Neural cell (in vitro differentiated cells): ENCODE measurements at regions not wholly inside any gene's neighbourhood (a gene's known extent, or its start where the extent isn't known, plus 50 kb on each side); places are given as distances from the start of the nearest gene placed in this dataset.

ENCODE experiments used
- H2AFZ ChIP-seq: fragments of 200-600, 300-800 bp; sonication (generic), shearing (Covaris generic); 2 replicates; pipeline ENCODE4 v1.6.0; 2014; ENCODE audit warnings: low read depth, mild to moderate bottlenecking, antibody characterized with exemption, low read length, moderate library complexity
- H3F3A ChIP-seq: fragments of 200-600 bp; shearing (Covaris generic); 2 replicates; pipeline ENCODE4 v1.6.1; 2016; ENCODE audit warnings: mild to moderate bottlenecking, moderate library complexity, mixed read lengths, antibody characterized with exemption, low read length; ENCODE audit not compliant: insufficient read depth, poor library complexity, severe bottlenecking
- H3K27ac ChIP-seq: fragments of 200-600, 300-800 bp; sonication (generic), shearing (Covaris generic); 2 replicates; pipeline ENCODE4 v1.5.1; 2014; ENCODE audit warnings: mild to moderate bottlenecking, low read length, moderate library complexity
- H3K27me3 ChIP-seq: fragments of 300-800, 200-600 bp; sonication (generic), shearing (Covaris generic); 2 replicates; pipeline ENCODE4 v1.6.0; 2014; ENCODE audit warnings: mild to moderate bottlenecking, low read depth, low read length, moderate library complexity; ENCODE audit not compliant: insufficient read depth
- H3K36me3 ChIP-seq: fragments of 300-800, 200-600 bp; sonication (generic), shearing (Covaris generic); 2 replicates; pipeline ENCODE4 v1.5.1; 2014; ENCODE audit warnings: mild to moderate bottlenecking, antibody characterized with exemption, low read length, moderate library complexity; ENCODE audit not compliant: insufficient read depth
- H3K4me2 ChIP-seq: fragments of 300-800, 200-600 bp; sonication (generic), shearing (Covaris generic); 2 replicates; pipeline ENCODE4 v1.6.0; 2014; ENCODE audit warnings: mild to moderate bottlenecking, low read length
- H3K4me3 ChIP-seq: fragments of 300-800, 200-600 bp; sonication (generic), shearing (Covaris generic); 2 replicates; pipeline ENCODE4 v1.5.1; 2014; ENCODE audit warnings: mild to moderate bottlenecking, low read length, moderate library complexity
- H3K79me2 ChIP-seq: fragments of 200-600 bp; shearing (Covaris generic); replicated peaks from 2 replicates; pipeline ENCODE4 v1.6.0; 2014; ENCODE audit warnings: mild to moderate bottlenecking, low read length, moderate library complexity; ENCODE audit not compliant: insufficient read depth
- H3K9ac ChIP-seq: fragments of 300-800, 200-600 bp; sonication (generic), shearing (Covaris generic); 2 replicates; pipeline ENCODE4 v1.6.1; 2016; ENCODE audit warnings: mild to moderate bottlenecking, low read length, mixed read lengths
- H3K9me2 ChIP-seq: fragments of 200-600 bp; shearing (Covaris generic); 2 replicates; pipeline ENCODE4 v1.6.1; 2016; ENCODE audit warnings: mild to moderate bottlenecking, low read length, mixed read lengths; ENCODE audit not compliant: insufficient read depth
- H3K9me3 ChIP-seq: fragments of 200-600, 300-800 bp; sonication (generic), shearing (Covaris generic); 2 replicates; pipeline ENCODE4 v1.6.1; 2016; ENCODE audit warnings: mild to moderate bottlenecking, mixed run types, low read length, moderate library complexity, mixed read lengths
- H4K20me1 ChIP-seq: fragments of 200-600 bp; shearing (Covaris generic); 2 replicates; pipeline ENCODE4 v1.6.1; 2016; ENCODE audit warnings: mild to moderate bottlenecking, mixed run types; ENCODE audit not compliant: insufficient read depth
- EP300 ChIP-seq: fragments of 450-650 bp; conservative IDR thresholded peaks from 2 replicates; pipeline ENCODE4 v1.6.1; 2014; ENCODE audit warnings: antibody characterized with exemption, mild to moderate bottlenecking, moderate library complexity; ENCODE audit not compliant: poor library complexity, severe bottlenecking
- EZH2 ChIP-seq: fragments of 200-600, 300-800 bp; shearing (Covaris generic), sonication (generic); IDR thresholded peaks from 2 replicates; pipeline ENCODE4 v1.6.1; 2014; ENCODE audit warnings: antibody characterized with exemption, low read length, borderline replicate concordance, mild to moderate bottlenecking; ENCODE audit not compliant: insufficient read depth, poor library complexity, severe bottlenecking
- MXI1 ChIP-seq: fragments of 450-650 bp; conservative IDR thresholded peaks from 2 replicates; pipeline ENCODE4 v1.6.1; 2014; ENCODE audit warnings: antibody characterized with exemption, mild to moderate bottlenecking; ENCODE audit not compliant: poor library complexity, severe bottlenecking
- POLR2AphosphoS5 ChIP-seq: IDR thresholded peaks from 2 replicates; pipeline ENCODE4 v1.6.1; 2012
- RAD21 ChIP-seq: fragments of 450-650 bp; conservative IDR thresholded peaks from 2 replicates; pipeline ENCODE4 v1.6.1; 2014; ENCODE audit warnings: antibody characterized with exemption, mild to moderate bottlenecking, moderate library complexity
- SMC3 ChIP-seq: fragments of 450-650 bp; conservative IDR thresholded peaks from 2 replicates; pipeline ENCODE4 v1.6.1; 2014; ENCODE audit warnings: antibody characterized with exemption, mild to moderate bottlenecking, moderate library complexity; ENCODE audit not compliant: poor library complexity
- TAF1 ChIP-seq: IDR thresholded peaks from 2 replicates; pipeline ENCODE4 v1.6.1; 2012; ENCODE audit warnings: low read depth
- TF ChIP-seq, protein P1 (sequence below): IDR thresholded peaks from 2 replicates; pipeline ENCODE4 v1.6.1; 2012; ENCODE audit warnings: borderline replicate concordance
- TF ChIP-seq, protein P2 (sequence below): fragments of 450-650 bp; IDR thresholded peaks from 2 replicates; pipeline ENCODE4 v1.5.1; 2014; ENCODE audit warnings: antibody characterized with exemption, mild to moderate bottlenecking, moderate library complexity; ENCODE audit not compliant: poor library complexity, severe bottlenecking

DNA sequence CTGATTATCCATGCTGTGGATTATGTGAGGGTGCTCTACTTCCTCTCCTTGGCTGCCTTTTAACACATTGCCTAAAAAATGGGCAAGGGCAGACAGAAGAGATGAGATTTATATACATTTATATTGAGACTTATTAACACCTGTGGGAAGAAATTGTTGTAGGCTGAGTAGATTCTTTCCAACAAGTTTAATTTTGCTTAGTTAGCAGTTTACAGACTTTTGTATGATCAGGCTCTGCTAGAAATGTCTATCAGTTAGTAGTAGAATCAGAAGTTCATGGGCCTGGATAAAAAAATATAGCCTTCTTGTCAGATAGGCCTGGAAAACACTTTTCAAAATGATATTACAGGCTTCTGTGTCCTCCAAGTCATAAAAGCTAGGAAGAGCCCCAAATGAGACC, 111.3 kb upstream of the LEF1 start:
- Histone ChIP-seq H3F3A (no peaks in the 10 kb centered on the region), H4K20me1 (no peaks in the 10 kb centered on the region), H3K79me2 (no peaks in the 10 kb centered on the region), H3K4me3 (no peak overlapping the region), H3K9ac (no peak overlapping the region), H3K9me2 (no peaks in the 10 kb centered on the region), H3K27me3 (no peaks in the 10 kb centered on the region), H3K27ac (no peak overlapping the region), H3K36me3 (no peaks in the 10 kb centered on the region), H2AFZ (no peak overlapping the region), H3K4me2 (no peak overlapping the region), H3K9me3 (no peaks in the 10 kb centered on the region)
- TF ChIP-seq POLR2AphosphoS5 (no peak), MXI1 (no peak)

DNA sequence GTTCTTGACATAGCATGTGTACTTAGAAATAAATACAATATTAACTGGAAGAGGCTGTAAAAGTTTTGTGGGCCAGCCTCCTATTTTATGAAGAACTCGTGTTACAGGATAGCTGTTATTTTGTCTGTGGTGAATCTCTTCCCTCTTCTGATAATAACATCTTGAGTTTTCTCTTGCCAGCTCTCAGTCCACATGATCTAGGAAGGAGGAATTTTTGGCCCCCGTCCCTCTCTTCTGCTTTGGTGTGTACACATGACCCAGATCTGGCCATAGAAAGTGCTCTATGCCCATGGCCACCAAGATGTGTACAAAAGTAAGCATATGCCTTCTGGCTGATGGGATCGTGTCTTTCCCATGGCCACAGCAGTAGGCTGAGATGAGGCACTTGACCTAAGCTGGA, 108.0 kb upstream of the LEF1 start:
- no peaks in the 10 kb centered on the region for H3F3A ChIP-seq
- H4K20me1 ChIP-seq: no peaks in the 10 kb centered on the region
- no peak overlapping the region for H3K9ac ChIP-seq
- TF ChIP-seq EP300 (no peak), SMC3 (no peak), RAD21 (no peak), EZH2 (no peak), MXI1 (no peak), POLR2AphosphoS5 (no peak), TAF1 (no peak)
- TF ChIP-seq, protein P1, sequence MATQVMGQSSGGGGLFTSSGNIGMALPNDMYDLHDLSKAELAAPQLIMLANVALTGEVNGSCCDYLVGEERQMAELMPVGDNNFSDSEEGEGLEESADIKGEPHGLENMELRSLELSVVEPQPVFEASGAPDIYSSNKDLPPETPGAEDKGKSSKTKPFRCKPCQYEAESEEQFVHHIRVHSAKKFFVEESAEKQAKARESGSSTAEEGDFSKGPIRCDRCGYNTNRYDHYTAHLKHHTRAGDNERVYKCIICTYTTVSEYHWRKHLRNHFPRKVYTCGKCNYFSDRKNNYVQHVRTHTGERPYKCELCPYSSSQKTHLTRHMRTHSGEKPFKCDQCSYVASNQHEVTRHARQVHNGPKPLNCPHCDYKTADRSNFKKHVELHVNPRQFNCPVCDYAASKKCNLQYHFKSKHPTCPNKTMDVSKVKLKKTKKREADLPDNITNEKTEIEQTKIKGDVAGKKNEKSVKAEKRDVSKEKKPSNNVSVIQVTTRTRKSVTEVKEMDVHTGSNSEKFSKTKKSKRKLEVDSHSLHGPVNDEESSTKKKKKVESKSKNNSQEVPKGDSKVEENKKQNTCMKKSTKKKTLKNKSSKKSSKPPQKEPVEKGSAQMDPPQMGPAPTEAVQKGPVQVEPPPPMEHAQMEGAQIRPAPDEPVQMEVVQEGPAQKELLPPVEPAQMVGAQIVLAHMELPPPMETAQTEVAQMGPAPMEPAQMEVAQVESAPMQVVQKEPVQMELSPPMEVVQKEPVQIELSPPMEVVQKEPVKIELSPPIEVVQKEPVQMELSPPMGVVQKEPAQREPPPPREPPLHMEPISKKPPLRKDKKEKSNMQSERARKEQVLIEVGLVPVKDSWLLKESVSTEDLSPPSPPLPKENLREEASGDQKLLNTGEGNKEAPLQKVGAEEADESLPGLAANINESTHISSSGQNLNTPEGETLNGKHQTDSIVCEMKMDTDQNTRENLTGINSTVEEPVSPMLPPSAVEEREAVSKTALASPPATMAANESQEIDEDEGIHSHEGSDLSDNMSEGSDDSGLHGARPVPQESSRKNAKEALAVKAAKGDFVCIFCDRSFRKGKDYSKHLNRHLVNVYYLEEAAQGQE: no peak
- TF ChIP-seq, protein P2, sequence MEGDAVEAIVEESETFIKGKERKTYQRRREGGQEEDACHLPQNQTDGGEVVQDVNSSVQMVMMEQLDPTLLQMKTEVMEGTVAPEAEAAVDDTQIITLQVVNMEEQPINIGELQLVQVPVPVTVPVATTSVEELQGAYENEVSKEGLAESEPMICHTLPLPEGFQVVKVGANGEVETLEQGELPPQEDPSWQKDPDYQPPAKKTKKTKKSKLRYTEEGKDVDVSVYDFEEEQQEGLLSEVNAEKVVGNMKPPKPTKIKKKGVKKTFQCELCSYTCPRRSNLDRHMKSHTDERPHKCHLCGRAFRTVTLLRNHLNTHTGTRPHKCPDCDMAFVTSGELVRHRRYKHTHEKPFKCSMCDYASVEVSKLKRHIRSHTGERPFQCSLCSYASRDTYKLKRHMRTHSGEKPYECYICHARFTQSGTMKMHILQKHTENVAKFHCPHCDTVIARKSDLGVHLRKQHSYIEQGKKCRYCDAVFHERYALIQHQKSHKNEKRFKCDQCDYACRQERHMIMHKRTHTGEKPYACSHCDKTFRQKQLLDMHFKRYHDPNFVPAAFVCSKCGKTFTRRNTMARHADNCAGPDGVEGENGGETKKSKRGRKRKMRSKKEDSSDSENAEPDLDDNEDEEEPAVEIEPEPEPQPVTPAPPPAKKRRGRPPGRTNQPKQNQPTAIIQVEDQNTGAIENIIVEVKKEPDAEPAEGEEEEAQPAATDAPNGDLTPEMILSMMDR: no peak
- H3K4me3 ChIP-seq: no peak overlapping the region
- H3K9me2 ChIP-seq: no peaks in the 10 kb centered on the region
- H3K9me3 ChIP-seq: no peaks in the 10 kb centered on the region
- no peaks in the 10 kb centered on the region for H3K36me3 ChIP-seq
- no peaks in the 10 kb centered on the region for H3K79me2 ChIP-seq
- no peak overlapping the region for H3K4me2 ChIP-seq
- no peaks in the 10 kb centered on the region for H3K27me3 ChIP-seq
- no peak overlapping the region for H2AFZ ChIP-seq
- no peak overlapping the region for H3K27ac ChIP-seq

DNA sequence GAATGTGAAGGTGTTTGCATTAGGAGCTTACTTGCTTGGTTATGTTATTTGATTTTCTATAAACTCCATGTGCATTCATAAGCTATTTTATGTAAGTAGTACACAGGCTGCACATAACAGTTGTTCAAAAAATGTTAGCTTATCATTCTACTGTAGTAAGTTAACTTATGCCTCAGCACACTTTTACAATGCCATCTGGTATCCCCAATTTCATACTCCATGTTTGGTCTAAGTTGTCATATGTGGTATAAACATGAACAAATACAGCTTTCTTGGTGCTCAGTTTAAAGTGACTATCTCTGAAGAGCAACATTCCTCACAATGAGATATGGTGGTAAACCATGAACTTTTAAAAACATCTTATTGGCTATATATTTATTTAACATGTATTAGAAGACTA, 104.3 kb upstream of the LEF1 start:
- H3K27ac ChIP-seq: no peak overlapping the region
- no peaks in the 10 kb centered on the region for H3F3A ChIP-seq
- no peak for TF ChIP-seq POLR2AphosphoS5
- TF ChIP-seq MXI1: no peak
- TF ChIP-seq TAF1: no peak
- TF ChIP-seq, protein P1: no peak
- TF ChIP-seq, protein P2: no peak
- no peak for TF ChIP-seq RAD21
- no peak for TF ChIP-seq EZH2
- no peak for TF ChIP-seq SMC3
- TF ChIP-seq EP300: no peak
- H3K27me3 ChIP-seq: no peaks in the 10 kb centered on the region
- no peak overlapping the region for H3K4me3 ChIP-seq
- H4K20me1 ChIP-seq: no peaks in the 10 kb centered on the region
- H3K4me2 ChIP-seq: no peak overlapping the region
- H3K36me3 ChIP-seq: no peaks in the 10 kb centered on the region
- H3K79me2 ChIP-seq: no peaks in the 10 kb centered on the region
- H3K9me3 ChIP-seq: no peaks in the 10 kb centered on the region
- no peaks in the 10 kb centered on the region for H3K9me2 ChIP-seq
- H2AFZ ChIP-seq: no peak overlapping the region
- no peak overlapping the region for H3K9ac ChIP-seq
